ENCODE measurements at regions not wholly inside any gene's neighbourhood (a gene's known extent, or its start where the extent isn't known, plus 50 kb on each side); places are given as distances from the start of the nearest gene placed in this dataset.

- TF ChIP-seq, protein P1, sequence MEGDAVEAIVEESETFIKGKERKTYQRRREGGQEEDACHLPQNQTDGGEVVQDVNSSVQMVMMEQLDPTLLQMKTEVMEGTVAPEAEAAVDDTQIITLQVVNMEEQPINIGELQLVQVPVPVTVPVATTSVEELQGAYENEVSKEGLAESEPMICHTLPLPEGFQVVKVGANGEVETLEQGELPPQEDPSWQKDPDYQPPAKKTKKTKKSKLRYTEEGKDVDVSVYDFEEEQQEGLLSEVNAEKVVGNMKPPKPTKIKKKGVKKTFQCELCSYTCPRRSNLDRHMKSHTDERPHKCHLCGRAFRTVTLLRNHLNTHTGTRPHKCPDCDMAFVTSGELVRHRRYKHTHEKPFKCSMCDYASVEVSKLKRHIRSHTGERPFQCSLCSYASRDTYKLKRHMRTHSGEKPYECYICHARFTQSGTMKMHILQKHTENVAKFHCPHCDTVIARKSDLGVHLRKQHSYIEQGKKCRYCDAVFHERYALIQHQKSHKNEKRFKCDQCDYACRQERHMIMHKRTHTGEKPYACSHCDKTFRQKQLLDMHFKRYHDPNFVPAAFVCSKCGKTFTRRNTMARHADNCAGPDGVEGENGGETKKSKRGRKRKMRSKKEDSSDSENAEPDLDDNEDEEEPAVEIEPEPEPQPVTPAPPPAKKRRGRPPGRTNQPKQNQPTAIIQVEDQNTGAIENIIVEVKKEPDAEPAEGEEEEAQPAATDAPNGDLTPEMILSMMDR (conservative IDR thresholded peaks at IDR 0.05) = no peak
- DNase-seq (ENCODE audit: extremely low spot score, unreplicated experiment) = no peak
- Mint-ChIP-seq H3K36me3 (no peaks in the 10 kb centered on the region), H3K27ac (no peak overlapping the region), H3K27me3 (peaks cover 15% of the 10 kb centered on the region), H3K9me3 (no peaks in the 10 kb centered on the region), H3K4me3 (no peak overlapping the region), H3K4me1 (ENCODE audit: unreplicated experiment) (peaks cover 20% of the 10 kb centered on the region)
Measured at GRCh38 chr10:128481152-128481840, 355.1 kb upstream of the MKI67 start.

- Mint-ChIP-seq H3K27me3 (peaks cover 15% of the 10 kb centered on the region), H3K4me3 (no peak overlapping the region), H3K4me1 (ENCODE audit: unreplicated experiment) (peaks cover 20% of the 10 kb centered on the region), H3K36me3 (no peaks in the 10 kb centered on the region), H3K9me3 (no peaks in the 10 kb centered on the region), H3K27ac (no peak overlapping the region)
- TF ChIP-seq, protein P1 (conservative IDR thresholded peaks at IDR 0.05) = no peak
- DNase-seq (ENCODE audit: extremely low spot score, unreplicated experiment) = no peak
Measured at GRCh38 chr10:128482052-128482451, 355.8 kb upstream of the MKI67 start.

DNA sequence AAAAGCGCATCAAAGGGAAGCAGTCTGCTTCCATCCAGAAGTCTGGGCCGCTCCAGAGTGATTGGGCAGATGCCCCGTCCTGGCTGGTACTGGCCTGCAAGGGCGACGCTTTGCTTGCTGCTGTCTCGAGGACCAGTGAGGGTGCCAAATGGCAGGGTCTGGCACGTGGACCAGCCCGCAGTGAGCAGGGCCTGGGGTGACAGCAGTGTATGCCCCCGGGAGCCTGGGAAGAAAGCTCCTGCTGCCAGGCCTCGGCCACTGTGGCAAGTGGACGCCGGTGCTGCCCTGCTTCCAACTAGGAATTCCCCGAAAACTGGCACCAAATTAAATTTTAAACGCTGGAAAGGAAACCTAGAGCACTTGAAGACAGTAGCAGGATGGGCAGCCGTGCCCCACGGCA is 357.0 kb upstream of the MKI67 start:
- TF ChIP-seq, protein P1 (conservative IDR thresholded peaks at IDR 0.05) = no peak
- no peak for DNase-seq (ENCODE audit: extremely low spot score, unreplicated experiment)
- H3K27ac Mint-ChIP-seq = no peak overlapping the region
- H3K4me3 Mint-ChIP-seq = no peak overlapping the region
- H3K9me3 Mint-ChIP-seq = no peaks in the 10 kb centered on the region
- H3K36me3 Mint-ChIP-seq = no peaks in the 10 kb centered on the region
- H3K4me1 Mint-ChIP-seq (ENCODE audit: unreplicated experiment) = peaks cover 17% of the 10 kb centered on the region
- H3K27me3 Mint-ChIP-seq = peaks cover 12% of the 10 kb centered on the region

DNA sequence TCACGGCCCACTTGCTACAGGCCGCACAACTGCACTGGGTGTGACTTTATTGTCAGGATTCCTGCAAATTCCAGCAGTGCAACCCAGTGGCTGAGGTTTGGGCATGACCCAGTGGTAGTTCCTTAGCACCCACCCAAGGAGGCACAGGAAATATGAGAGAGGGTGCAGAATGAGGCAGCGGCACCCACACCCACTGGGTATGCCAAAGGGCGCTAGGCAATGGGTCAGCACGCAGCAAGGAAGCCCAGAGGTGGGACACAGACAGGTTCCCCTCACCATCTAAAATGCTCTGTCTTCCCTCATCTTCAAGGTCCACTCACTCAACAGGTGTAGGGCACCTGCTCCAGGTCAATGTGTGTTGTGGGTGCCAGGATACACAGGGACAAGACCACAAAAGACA is 357.8 kb upstream of the MKI67 start:
- Mint-ChIP-seq H3K4me3 (no peak overlapping the region), H3K27me3 (peaks cover 12% of the 10 kb centered on the region), H3K4me1 (ENCODE audit: unreplicated experiment) (peaks cover 17% of the 10 kb centered on the region), H3K9me3 (no peaks in the 10 kb centered on the region), H3K27ac (no peak overlapping the region), H3K36me3 (no peaks in the 10 kb centered on the region)
- no peak for DNase-seq (ENCODE audit: extremely low spot score, unreplicated experiment)
- TF ChIP-seq, protein P1 (conservative IDR thresholded peaks at IDR 0.05) = no peak

GRCh38 chr10:128485701-128486235 is 359.5 kb upstream of the MKI67 start:
- H3K27ac Mint-ChIP-seq = no peak overlapping the region
- H3K27me3 Mint-ChIP-seq = peaks cover 13% of the 10 kb centered on the region
- no peak overlapping the region for H3K4me3 Mint-ChIP-seq
- no peak for DNase-seq (ENCODE audit: extremely low spot score, unreplicated experiment)
- H3K9me3 Mint-ChIP-seq = no peaks in the 10 kb centered on the region
- TF ChIP-seq, protein P1 (conservative IDR thresholded peaks at IDR 0.05) = no peak
- H3K36me3 Mint-ChIP-seq = no peaks in the 10 kb centered on the region
- H3K4me1 Mint-ChIP-seq (ENCODE audit: unreplicated experiment) = peaks cover 11% of the 10 kb centered on the region

Measured in type B pancreatic cell (in vitro differentiated cells).